GM18517 (cell line): ENCODE measurements at regions not wholly inside any gene's neighbourhood (a gene's known extent, or its start where the extent isn't known, plus 50 kb on each side); places are given as distances from the start of the nearest gene placed in this dataset.
"Not testable (repeated sequence)": the region's sequence is repeated elsewhere in the genome, so short reads cannot be mapped to it uniquely, and the experiment has no call there.

Experiments used
- ATAC-seq: cut with Tn5 transposase; IDR thresholded peaks from one replicate; pipeline ENCODE4 v1.9.1; 2021; ENCODE audit warnings: mild to moderate bottlenecking, moderate library complexity; ENCODE audit not compliant: unreplicated experiment

DNA sequence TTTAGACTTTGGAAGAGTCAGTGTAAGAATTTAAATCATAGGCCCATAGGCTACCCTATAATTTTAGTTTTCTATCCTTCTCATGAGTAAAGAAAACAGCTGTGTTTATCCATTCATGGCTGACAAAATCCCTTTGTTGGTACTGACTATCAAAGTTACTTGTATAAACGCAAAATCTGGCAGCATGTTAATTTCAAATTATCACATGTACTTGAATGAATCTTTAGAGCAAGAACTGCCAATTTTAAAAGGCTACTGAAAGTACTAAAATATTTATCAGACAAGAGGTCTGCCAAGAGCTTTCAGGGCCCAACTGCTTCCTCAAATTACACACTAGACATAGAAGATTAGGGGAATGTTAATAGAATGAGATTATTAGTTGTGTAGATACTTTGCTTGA, 66.6 kb downstream of the MYL12B start:
- no peak for ATAC-seq

DNA sequence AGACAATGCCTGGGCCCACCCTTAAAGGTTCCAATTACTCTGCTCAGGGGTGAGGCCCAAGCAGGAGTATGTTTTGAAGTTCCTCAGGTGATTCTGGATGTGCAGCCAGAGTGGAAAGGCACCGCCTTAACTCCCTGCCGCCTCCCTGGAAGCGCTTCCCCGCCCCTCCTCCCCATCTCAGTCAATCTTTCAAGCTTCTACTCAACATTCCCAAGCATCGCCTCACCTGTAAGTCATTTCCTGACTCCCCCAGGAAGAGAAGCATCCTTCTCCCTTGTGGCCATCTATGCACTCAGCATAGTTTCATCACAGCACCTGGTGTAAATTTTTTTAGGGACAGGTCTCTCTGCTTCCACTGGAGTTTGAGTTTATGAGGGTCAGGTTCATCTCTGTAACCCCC, 67.5 kb downstream of the MYL12B start:
- ATAC-seq = no peak

- no peak for ATAC-seq
Measured at GRCh38 chr18:3329872-3330271, 67.9 kb downstream of the MYL12B start.

- no peak for ATAC-seq
Measured at GRCh38 chr18:3330622-3331021, 68.7 kb downstream of the MYL12B start.

GRCh38 chr18:3332376-3332775, 70.4 kb downstream of the MYL12B start:
- no peak for ATAC-seq

GRCh38 chr18:3333056-3333720, 71.3 kb downstream of the MYL12B start:
- ATAC-seq = no peak

- ATAC-seq = no peak
Measured at GRCh38 chr18:3333721-3334386, 71.9 kb downstream of the MYL12B start.

DNA sequence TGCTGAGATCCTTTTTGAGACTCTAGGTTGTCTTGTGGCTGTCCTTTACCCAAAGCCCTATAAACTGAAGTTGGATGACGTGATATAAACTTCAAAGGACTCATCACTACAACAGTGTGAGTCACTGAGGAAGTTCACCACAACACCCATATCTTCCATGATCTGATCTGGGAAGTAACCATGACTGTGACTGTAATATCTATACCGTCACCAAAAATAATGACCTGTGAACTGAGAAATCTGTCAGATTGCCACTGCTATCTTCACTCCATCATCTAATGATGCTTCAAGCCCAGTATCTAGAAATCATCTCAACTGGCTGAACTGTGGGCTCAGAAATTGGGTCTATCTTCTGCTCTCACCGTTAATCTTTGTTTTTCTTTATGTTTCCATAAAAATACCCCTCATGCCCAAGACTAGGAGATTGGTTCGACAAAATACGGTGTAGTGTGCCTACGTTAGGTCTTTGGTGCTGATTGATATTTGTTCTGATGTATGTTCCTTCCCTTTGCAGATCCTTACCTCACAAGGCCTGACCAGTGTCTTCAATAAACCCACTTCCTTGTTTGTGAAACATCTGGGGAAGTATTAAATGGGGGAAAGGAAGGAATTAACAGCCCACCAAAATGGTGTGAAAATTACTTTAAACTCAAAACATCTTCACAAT, 78.2 kb downstream of the MYL12B start:
- no peak for ATAC-seq

DNA sequence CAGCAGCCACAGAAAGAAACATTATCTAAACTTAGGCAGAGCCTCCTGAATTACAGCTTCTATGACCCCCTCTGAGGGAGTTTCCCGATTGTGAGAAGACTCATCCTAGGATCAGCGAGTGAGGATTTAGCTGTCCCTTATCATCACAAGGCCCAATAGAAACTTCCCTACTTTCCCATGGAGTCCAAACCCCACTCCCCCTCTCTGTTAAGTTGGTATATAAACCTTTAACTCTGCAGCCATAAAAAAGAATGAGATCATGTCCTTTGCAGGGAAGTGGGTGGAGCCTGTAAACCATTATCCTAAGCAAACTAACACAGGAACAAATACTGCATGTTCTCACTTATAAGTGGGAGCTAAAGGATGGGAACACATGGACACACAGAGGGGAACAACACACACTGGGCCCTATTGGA, 78.8 kb downstream of the MYL12B start:
- no peak for ATAC-seq

DNA sequence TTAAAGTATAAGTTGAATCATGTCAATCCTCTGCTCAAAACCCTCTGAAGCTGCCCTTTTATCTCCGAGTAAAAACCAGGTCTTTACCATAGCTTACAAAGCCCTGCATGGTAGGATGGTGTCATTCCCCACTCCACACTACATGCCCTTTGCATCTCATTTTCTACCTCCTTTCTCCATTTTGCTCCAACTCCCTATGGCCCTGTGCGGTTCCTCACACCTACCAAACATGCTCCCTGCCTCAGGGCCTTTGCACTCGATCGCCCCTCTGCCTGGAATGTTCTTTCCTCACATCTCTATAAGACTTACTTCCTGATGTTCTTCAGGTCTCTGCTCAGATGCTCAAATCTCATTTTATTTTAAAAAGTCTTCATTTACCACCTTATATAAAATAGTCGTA, 80.7 kb downstream of the MYL12B start:
- ATAC-seq = no peak

GRCh38 chr18:3345452-3345851, 83.5 kb downstream of the MYL12B start:
- ATAC-seq = no peak

DNA sequence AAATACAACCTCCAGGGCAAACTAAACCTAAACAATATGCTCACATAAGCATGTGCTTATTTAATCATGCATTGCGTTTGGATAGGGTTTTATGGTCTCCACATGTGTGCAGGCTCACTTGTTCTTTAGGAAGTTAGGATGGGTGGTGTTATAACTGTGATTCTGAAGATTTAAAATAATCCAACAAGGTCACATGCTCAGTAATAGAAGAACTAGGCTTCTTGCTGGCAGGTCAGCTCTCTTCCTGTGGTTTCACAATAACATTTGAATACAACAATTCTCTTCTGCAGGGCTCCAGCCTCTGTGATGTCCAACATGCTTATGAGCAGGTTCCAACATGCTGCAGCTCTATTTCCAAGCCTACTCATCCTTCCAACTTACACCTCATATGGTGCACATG, 84.0 kb downstream of the MYL12B start:
- ATAC-seq = no peak

DNA sequence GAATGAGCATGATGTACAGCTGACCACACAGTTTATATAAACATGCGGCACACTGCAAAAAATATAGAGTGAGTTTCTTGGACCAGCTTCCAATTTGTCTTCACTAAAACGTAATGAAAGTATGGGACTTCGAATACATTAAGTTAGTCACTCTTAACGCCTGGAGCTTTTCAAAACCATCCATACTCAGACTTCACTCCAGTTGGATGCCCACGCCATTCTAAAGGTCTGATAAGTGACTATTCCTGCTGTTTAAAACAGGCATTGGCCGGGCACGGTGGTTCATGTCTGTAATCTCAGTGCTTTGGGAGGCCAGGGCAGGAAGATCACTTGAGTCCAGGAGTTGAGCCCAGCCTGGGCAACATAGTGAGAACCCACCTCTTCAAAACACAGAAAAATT, 84.6 kb downstream of the MYL12B start:
- ATAC-seq = no peak

GRCh38 chr18:3347286-3347803, 85.4 kb downstream of the MYL12B start:
- no peak for ATAC-seq

- ATAC-seq = no peak
Measured at GRCh38 chr18:3348176-3348575, 86.2 kb downstream of the MYL12B start.

- not testable (repeated sequence) for ATAC-seq
Measured at GRCh38 chr18:3349046-3349841, 87.3 kb downstream of the MYL12B start.

GRCh38 chr18:3350021-3350420, 88.1 kb downstream of the MYL12B start:
- no peak for ATAC-seq

- ATAC-seq = no peak
Measured at GRCh38 chr18:3350566-3351527, 88.9 kb downstream of the MYL12B start.

DNA sequence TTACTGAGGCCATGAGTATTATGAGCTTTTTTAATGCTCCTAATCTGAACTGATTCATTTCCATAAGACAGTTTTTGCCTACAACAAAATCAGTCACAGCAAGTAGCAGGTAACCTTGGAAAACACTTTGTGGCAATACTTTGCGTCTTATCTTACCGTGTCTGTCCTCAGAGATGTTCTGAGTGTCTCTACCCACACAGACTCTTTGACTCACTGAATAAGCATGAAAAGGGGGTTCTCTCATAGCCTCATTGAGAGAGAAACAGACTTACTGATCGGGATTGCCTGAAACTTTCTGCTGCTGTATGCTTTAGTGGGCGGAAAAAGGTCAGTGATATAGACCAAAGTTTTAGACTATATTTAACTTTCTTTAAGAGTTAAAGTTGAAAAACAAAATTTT, 92.6 kb downstream of the MYL12B start:
- ATAC-seq = no peak

- no peak for ATAC-seq
Measured at GRCh38 chr18:3356614-3357013, 93.4 kb upstream of the TGIF1 start.
